A549 (cell line): ENCODE measurements at regions not wholly inside any gene's neighbourhood (a gene's known extent, or its start where the extent isn't known, plus 50 kb on each side); places are given as distances from the start of the nearest gene placed in this dataset.

ENCODE experiments used
- ATAC-seq, 2 experiments: fragments of 200-7000 bp in 1 of 2; fragments of >200 bp in 1 of 2; cut with Nextera tagmentation in 1 of 2; cut with Tn5 transposase in 1 of 2; 3 replicates each; pipeline versions ENCODE4 v1.8.0 to v1.9.1; 2018 to 2020; ENCODE audit warnings: mild to moderate bottlenecking in 1 of 2, moderate library complexity in 1 of 2
- CTCF ChIA-PET: fragments of 300-600 bp; sonication (Branson Sonifier 250); formaldehyde crosslinking; extraction: SDS; loops from one replicate; lab custom pipeline; 2021; ENCODE audit warnings: antibody characterized with exemption, inconsistent platforms; lab: Yijun Ruan, JAX
- POLR2A ChIA-PET: fragments of 350-600 bp; formaldehyde crosslinking; extraction: SDS; loops from one replicate; lab custom pipeline; 2021; ENCODE audit warnings: antibody characterized with exemption, inconsistent platforms; lab: Yijun Ruan, JAX
- DNase-seq, 2 experiments: peaks; one replicate each; pipeline versions ENCODE4 v3.0.0 to v3.0.0-alpha.2; 2011 to 2016; ENCODE audit warnings: low read depth in 1 of 2, low spot score in 1 of 2
- FAIRE-seq: peaks from 2 replicates; lab custom pipeline; 2011; peaks lifted over from hg19 to GRCh38; lab: Jason Lieb, UNC
- H3K27ac ChIP-seq, 2 experiments: fragments of >200 bp; sonication (Bioruptor Twin); formaldehyde crosslinking; 3 replicates each; pipeline ENCODE4 v1.5.1; 2016 to 2017
- H3K4me1 ChIP-seq: fragments of >200 bp; sonication (Bioruptor Twin); formaldehyde crosslinking; 3 replicates; pipeline ENCODE4 v1.6.1; 2016
- H3K4me2 ChIP-seq: fragments of >200 bp; sonication (Bioruptor Twin); formaldehyde crosslinking; 3 replicates; pipeline ENCODE4 v1.6.1; 2016
- H3K4me3 ChIP-seq: fragments of >200 bp; sonication (Bioruptor Twin); formaldehyde crosslinking; 3 replicates; pipeline ENCODE4 v1.5.1; 2016
- H3K9me3 ChIP-seq: fragments of >200 bp; sonication (Bioruptor Twin); formaldehyde crosslinking; 3 replicates; pipeline ENCODE4 v1.6.1; 2016
- BCL3 ChIP-seq: fragments of >200 bp; sonication (Bioruptor Twin); formaldehyde crosslinking; IDR thresholded peaks from 3 replicates; pipeline ENCODE4 v1.6.1; 2016
- BHLHE40 ChIP-seq: IDR thresholded peaks from 2 replicates; pipeline ENCODE4 v1.6.1; 2012; ENCODE audit warnings: low read depth, low read length, inconsistent platforms
- CBX2 ChIP-seq: fragments of 200-600 bp; sonication (generic); IDR thresholded peaks from 2 replicates; pipeline ENCODE4 v1.6.1; 2016; ENCODE audit warnings: low read depth, mild to moderate bottlenecking, borderline replicate concordance
- CHD2 ChIP-seq: fragments of 150-350 bp; IDR thresholded peaks from 2 replicates; pipeline ENCODE4 v1.6.1; 2014; ENCODE audit warnings: low read length; ENCODE audit not compliant: partially characterized antibody
- E2F6 ChIP-seq: IDR thresholded peaks from 2 replicates; pipeline ENCODE4 v1.6.1; 2012; ENCODE audit warnings: low read depth, borderline replicate concordance
- ELK1 ChIP-seq: fragments of 150-350 bp; IDR thresholded peaks from 2 replicates; pipeline ENCODE4 v1.6.1; 2014; ENCODE audit warnings: low read depth, mild to moderate bottlenecking, low read length
- ESRRA ChIP-seq: fragments of 150-350 bp; IDR thresholded peaks from 2 replicates; pipeline ENCODE4 v1.6.1; 2014; ENCODE audit warnings: mild to moderate bottlenecking, low read length, borderline replicate concordance
- HOXA7 ChIP-seq: fragments of 250-450 bp; sonication (Bioruptor Pico); IDR thresholded peaks from 2 replicates; pipeline ENCODE4 v1.5.0; 2020; ENCODE audit warnings: mild to moderate bottlenecking, moderate library complexity
- HOXB5 ChIP-seq: fragments of 250-450 bp; sonication (Bioruptor Pico); IDR thresholded peaks from 2 replicates; pipeline ENCODE4 v1.5.0; 2020; ENCODE audit warnings: mild to moderate bottlenecking, moderate library complexity
- JUNB ChIP-seq: fragments of >200 bp; sonication (Bioruptor Twin); formaldehyde crosslinking; IDR thresholded peaks from 2 replicates; pipeline ENCODE4 v1.6.1; 2016
- KDM1A ChIP-seq: fragments of 200-600 bp; sonication (generic); IDR thresholded peaks from 2 replicates; pipeline ENCODE4 v1.6.1; 2016; ENCODE audit warnings: low read depth, mild to moderate bottlenecking
- KDM5A ChIP-seq: fragments of 200-600 bp; sonication (generic); IDR thresholded peaks from 2 replicates; pipeline ENCODE4 v1.6.1; 2016; ENCODE audit warnings: antibody characterized with exemption, mild to moderate bottlenecking
- MAZ ChIP-seq: fragments of 150-350 bp; IDR thresholded peaks from 2 replicates; pipeline ENCODE4 v1.6.1; 2014; ENCODE audit warnings: antibody characterized with exemption, low read depth, low read length, borderline replicate concordance
- NPAS2 ChIP-seq: fragments of 250-450 bp; sonication (Bioruptor Pico); IDR thresholded peaks from 2 replicates; pipeline ENCODE4 v1.8.0; 2022; ENCODE audit warnings: mild to moderate bottlenecking, moderate library complexity, borderline replicate concordance
- POLR2A ChIP-seq: IDR thresholded peaks from 2 replicates; pipeline ENCODE4 v1.6.1; 2012; ENCODE audit warnings: mild to moderate bottlenecking, low read length
- SREBF2 ChIP-seq: fragments of 450-650 bp; IDR thresholded peaks from 2 replicates; pipeline ENCODE4 v1.6.1; 2014; ENCODE audit warnings: mild to moderate bottlenecking, moderate library complexity
- TFCP2L1 ChIP-seq: fragments of 250-450 bp; sonication (Bioruptor Pico); IDR thresholded peaks from 2 replicates; pipeline ENCODE4 v1.5.0; 2021; ENCODE audit warnings: mild to moderate bottlenecking
- WGBS: methylation state at CpG from one replicate; pipeline ENCODE4 v1.1.6; 2017; ENCODE audit errors: missing lambda C conversion rate; 5-methylcytosine and 5-hydroxymethylcytosine counted together
- TF ChIP-seq, protein P1 (sequence below): fragments of >200 bp; sonication (Bioruptor Twin); formaldehyde crosslinking; IDR thresholded peaks from 2 replicates; pipeline ENCODE4 v1.6.1; 2016
- TF ChIP-seq, protein P2 (sequence below): fragments of 250-450 bp; sonication (Bioruptor Pico); IDR thresholded peaks from 2 replicates; pipeline ENCODE4 v1.5.0; 2021; ENCODE audit warnings: mild to moderate bottlenecking, moderate library complexity, borderline replicate concordance

- no peak for TF ChIP-seq NPAS2 (CRISPR knock-in tag)
- no peak for TF ChIP-seq E2F6
- TF ChIP-seq, protein P1, sequence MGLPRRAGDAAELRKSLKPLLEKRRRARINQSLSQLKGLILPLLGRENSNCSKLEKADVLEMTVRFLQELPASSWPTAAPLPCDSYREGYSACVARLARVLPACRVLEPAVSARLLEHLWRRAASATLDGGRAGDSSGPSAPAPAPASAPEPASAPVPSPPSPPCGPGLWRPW, result no peak
- TF ChIP-seq ESRRA, result no peak
Observed at GRCh38 chr5:102089883-102090282, 206.2 kb downstream of the SLCO4C1 start (continued).

- TF ChIP-seq BHLHE40 (no peak), ELK1 (no peak), JUNB (no peak), TFCP2L1 (CRISPR knock-in tag) (no peak), CHD2 (no peak), MAZ (no peak), POLR2A (no peak), SREBF2 (no peak), HOXA7 (no peak), KDM5A (no peak)
- TF ChIP-seq, protein P2, sequence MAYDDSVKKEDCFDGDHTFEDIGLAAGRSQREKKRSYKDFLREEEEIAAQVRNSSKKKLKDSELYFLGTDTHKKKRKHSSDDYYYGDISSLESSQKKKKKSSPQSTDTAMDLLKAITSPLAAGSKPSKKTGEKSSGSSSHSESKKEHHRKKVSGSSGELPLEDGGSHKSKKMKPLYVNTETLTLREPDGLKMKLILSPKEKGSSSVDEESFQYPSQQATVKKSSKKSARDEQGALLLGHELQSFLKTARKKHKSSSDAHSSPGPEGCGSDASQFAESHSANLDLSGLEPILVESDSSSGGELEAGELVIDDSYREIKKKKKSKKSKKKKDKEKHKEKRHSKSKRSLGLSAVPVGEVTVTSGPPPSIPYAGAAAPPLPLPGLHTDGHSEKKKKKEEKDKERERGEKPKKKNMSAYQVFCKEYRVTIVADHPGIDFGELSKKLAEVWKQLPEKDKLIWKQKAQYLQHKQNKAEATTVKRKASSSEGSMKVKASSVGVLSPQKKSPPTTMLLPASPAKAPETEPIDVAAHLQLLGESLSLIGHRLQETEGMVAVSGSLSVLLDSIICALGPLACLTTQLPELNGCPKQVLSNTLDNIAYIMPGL (CRISPR knock-in tag), result no peak
- 39% methylated on average over 2 of the region's 2 CpGs for WGBS
- CTCF ChIA-PET, result no interaction called here
- FAIRE-seq, result no peak
- H3K4me1 ChIP-seq, result no peaks in the 10 kb centered on the region
- POLR2A ChIA-PET, result no interaction called here
- no peak for ATAC-seq
- no peak overlapping the region for H3K4me3 ChIP-seq
- DNase-seq, result no peak
- no peaks in the 10 kb centered on the region for H3K9me3 ChIP-seq
- no peak overlapping the region for H3K27ac ChIP-seq
- no peak overlapping the region for H3K4me2 ChIP-seq
Observed at GRCh38 chr5:102087906-102088305, 208.2 kb downstream of the SLCO4C1 start.

GRCh38 chr5:102080288-102080687 lies 215.8 kb downstream of the SLCO4C1 start:
- no peak for DNase-seq
- TF ChIP-seq BCL3 (no peak), HOXB5 (CRISPR knock-in tag) (no peak), HOXA7 (no peak), KDM1A (no peak), CBX2 (no peak), ESRRA (no peak)
- H3K9me3 ChIP-seq, result no peaks in the 10 kb centered on the region; the same call in 2 of the 3 replicates
- WGBS, result 3% methylated on average over 1 of the region's 1 CpG
- ChIA-PET CTCF (no interaction called here), POLR2A (no interaction called here)
- no peak overlapping the region for H3K27ac ChIP-seq
- FAIRE-seq, result no peak
- ATAC-seq, result no peak
- H3K4me2 ChIP-seq, result no peak overlapping the region
- H3K4me3 ChIP-seq, result no peak overlapping the region
- no peaks in the 10 kb centered on the region for H3K4me1 ChIP-seq
